GM21576 (cell line): ENCODE measurements at regions not wholly inside any gene's neighbourhood (a gene's known extent, or its start where the extent isn't known, plus 50 kb on each side); places are given as distances from the start of the nearest gene placed in this dataset.
A peak's percentile ranks its signal among the peaks of the same experiment; 100 is the strongest.

ENCODE experiments used
- ATAC-seq: cut with Tn5 transposase; IDR thresholded peaks from one replicate; pipeline ENCODE4 v1.9.1; 2021; ENCODE audit warnings: mild to moderate bottlenecking, moderate library complexity; ENCODE audit not compliant: unreplicated experiment

GRCh38 chr1:39085174-39085573, 59.0 kb downstream of the NDUFS5 start:
- ATAC-seq = no peak

GRCh38 chr1:39086386-39086785, 60.2 kb downstream of the NDUFS5 start:
- ATAC-seq = no peak

- no peak for ATAC-seq
These were observed 60.8 kb downstream of the NDUFS5 start for GRCh38 chr1:39086865-39087409.

GRCh38 chr1:39087435-39087834, 61.3 kb downstream of the NDUFS5 start:
- ATAC-seq = no peak

GRCh38 chr1:39088658-39089057, 62.5 kb downstream of the NDUFS5 start:
- no peak for ATAC-seq

GRCh38 chr1:39089931-39090521, 63.9 kb downstream of the NDUFS5 start:
- no peak for ATAC-seq

- no peak for ATAC-seq
These were observed 64.7 kb downstream of the NDUFS5 start for GRCh38 chr1:39090757-39091380.

GRCh38 chr1:39091845-39092645, 65.9 kb downstream of the NDUFS5 start:
- no peak for ATAC-seq

- no peak for ATAC-seq
These were observed 68.5 kb downstream of the NDUFS5 start for GRCh38 chr1:39094685-39095084.

- ATAC-seq = no peak
These were observed 72.5 kb downstream of the NDUFS5 start for GRCh38 chr1:39098546-39099250.

- peak; percentile 31 for ATAC-seq
These were observed 76.6 kb downstream of the NDUFS5 start for GRCh38 chr1:39102537-39103327.

- ATAC-seq = peak; percentile 3
These were observed 77.4 kb downstream of the NDUFS5 start for GRCh38 chr1:39103328-39104157.

GRCh38 chr1:39104158-39105060, 78.3 kb downstream of the NDUFS5 start:
- ATAC-seq = no peak

- ATAC-seq = peak; percentile 41
These were observed 79.1 kb downstream of the NDUFS5 start for GRCh38 chr1:39105061-39105840.

GRCh38 chr1:39105841-39106765, 80.0 kb downstream of the NDUFS5 start:
- peak; percentile 11 for ATAC-seq

- no peak for ATAC-seq
These were observed 80.7 kb downstream of the NDUFS5 start for GRCh38 chr1:39106801-39107327.
